ENCODE measurements at regions not wholly inside any gene's neighbourhood (a gene's known extent, or its start where the extent isn't known, plus 50 kb on each side); places are given as distances from the start of the nearest gene placed in this dataset.

- no peak for TF ChIP-seq CTCF (IDR thresholded peaks at IDR 0.05)
- TF ChIP-seq POLR2A (IDR thresholded peaks at IDR 0.05) = no peak
- no peak for TF ChIP-seq EP300 (IDR thresholded peaks at IDR 0.05; ENCODE audit: low read depth)
These were observed 124.1 kb upstream of the TNRC6C start for GRCh38 chr17:77834170-77835115.

Data from transverse colon (tissue), 3 donors.